Prostate gland (tissue), 2 donors: ENCODE measurements at regions not wholly inside any gene's neighbourhood (a gene's known extent, or its start where the extent isn't known, plus 50 kb on each side); places are given as distances from the start of the nearest gene placed in this dataset.

Experiments used
- DNase-seq: peaks from one replicate; pipeline ENCODE4 v3.0.0-alpha.2; 2019; ENCODE audit warnings: low spot score
- H3K27ac ChIP-seq, 2 donors: fragments of 200-600 bp; sonication (generic); 2 replicates each; pipeline ENCODE4 v1.5.1; 2017 to 2019
- H3K27me3 ChIP-seq: fragments of 200-600 bp; sonication (generic); replicated peaks from 2 replicates; pipeline ENCODE4 v1.5.1; 2019; ENCODE audit not compliant: insufficient read depth
- H3K36me3 ChIP-seq, 2 donors: fragments of 200-600 bp; sonication (generic); 1 replicate in 1 of 2; 2 replicates in 1 of 2; pipeline versions ENCODE4 v1.5.1 to v1.8.1; 2017 to 2019
- H3K4me1 ChIP-seq: fragments of 200-600 bp; sonication (generic); replicated peaks from 2 replicates; pipeline ENCODE4 v1.5.1; 2019
- H3K4me3 ChIP-seq, 2 donors: fragments of 200-600 bp; sonication (generic); 2 replicates each; pipeline ENCODE4 v1.5.1; 2017 to 2019
- H3K9me3 ChIP-seq: fragments of 200-600 bp; sonication (generic); 2 replicates; pipeline ENCODE4 v1.5.1; 2017
- CTCF ChIP-seq, 4 experiments: fragments of 200-600 bp in 2 of 4; fragments of 450-650 bp in 2 of 4; sonication (generic) in 2 of 4; IDR thresholded peaks; 1 replicate in 3 of 4; 2 replicates in 1 of 4; pipeline ENCODE4 v1.5.1; 2016 to 2019; ENCODE audit warnings: antibody characterized with exemption in 4 of 4, mild to moderate bottlenecking in 2 of 4, moderate library complexity in 2 of 4
- POLR2A ChIP-seq: fragments of 450-650 bp; IDR thresholded peaks from one replicate; pipeline ENCODE4 v1.6.1; 2016; ENCODE audit warnings: antibody characterized with exemption, mild to moderate bottlenecking
- POLR2AphosphoS5 ChIP-seq: sonication (generic); formaldehyde crosslinking; IDR thresholded peaks from one replicate; pipeline ENCODE4 v1.6.1; 2017; ENCODE audit warnings: antibody characterized with exemption
- WGBS: methylation state at CpG from one replicate; pipeline ENCODE4 v1.1.5; 2018; 5-methylcytosine and 5-hydroxymethylcytosine counted together
- intact Hi-C: fragments of 100-400 bp; cut with DNase I; formaldehyde crosslinking; loops from one replicate; pipeline ENCODE4 v1.14.2; 2022

GRCh38 chr1:98314601-98315000 lies 346.9 kb upstream of the SNX7 start:
- Histone ChIP-seq H3K4me3 (no peak overlapping the region), H3K36me3 (no peaks in the 10 kb centered on the region), H3K27ac (no peak overlapping the region), H3K9me3 (no peaks in the 10 kb centered on the region), H3K4me1 (no peaks in the 10 kb centered on the region), H3K27me3 (no peaks in the 10 kb centered on the region)
- TF ChIP-seq CTCF (IDR thresholded peaks at IDR 0.05) (no peak), POLR2A (no peak), POLR2AphosphoS5 (no peak)
- WGBS: 96% methylated on average over 1 of the region's 1 CpG
- intact Hi-C loops: no loop called here
- no peak for DNase-seq

GRCh38 chr1:98306517-98307089 lies 354.9 kb upstream of the SNX7 start:
- intact Hi-C loops: no loop called here
- H3K4me3 ChIP-seq: no peak overlapping the region
- no peaks in the 10 kb centered on the region for H3K36me3 ChIP-seq
- no peak for DNase-seq
- no peaks in the 10 kb centered on the region for H3K4me1 ChIP-seq
- no peak for TF ChIP-seq POLR2A
- TF ChIP-seq CTCF (IDR thresholded peaks at IDR 0.05): no peak
- no peak for TF ChIP-seq POLR2AphosphoS5
- no peak overlapping the region for H3K27ac ChIP-seq
- no peaks in the 10 kb centered on the region for H3K9me3 ChIP-seq
- no peaks in the 10 kb centered on the region for H3K27me3 ChIP-seq

DNA sequence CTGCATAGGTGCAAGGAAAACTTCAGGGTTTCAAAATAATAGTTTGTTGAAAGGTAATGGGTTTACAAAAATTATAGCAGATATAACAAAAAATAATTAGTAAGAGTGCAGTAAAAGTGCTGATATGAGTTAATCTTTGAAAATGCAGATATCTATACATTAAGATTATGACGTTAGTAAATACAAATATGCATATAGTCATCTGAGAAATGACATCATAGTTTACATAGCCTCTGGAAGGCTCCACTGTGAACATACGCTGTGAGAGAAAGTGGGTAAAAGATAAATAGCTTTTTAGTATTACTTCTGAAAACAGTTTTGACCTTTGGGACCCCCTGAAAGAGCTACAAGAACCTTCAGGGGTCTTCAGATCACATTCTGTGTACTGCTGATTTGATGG lies 356.2 kb upstream of the SNX7 start:
- no peaks in the 10 kb centered on the region for H3K36me3 ChIP-seq
- H3K4me3 ChIP-seq: no peak overlapping the region
- H3K27me3 ChIP-seq: no peaks in the 10 kb centered on the region
- TF ChIP-seq POLR2AphosphoS5: no peak
- no peak for TF ChIP-seq POLR2A
- no peak for TF ChIP-seq CTCF (IDR thresholded peaks at IDR 0.05)
- intact Hi-C loops: no loop called here
- 47% methylated on average over 2 of the region's 2 CpGs for WGBS
- H3K4me1 ChIP-seq: no peaks in the 10 kb centered on the region
- H3K9me3 ChIP-seq: no peaks in the 10 kb centered on the region
- no peak overlapping the region for H3K27ac ChIP-seq
- no peak for DNase-seq

GRCh38 chr1:98304888-98305287 lies 356.6 kb upstream of the SNX7 start:
- DNase-seq: no peak
- TF ChIP-seq POLR2AphosphoS5 (no peak), CTCF (IDR thresholded peaks at IDR 0.05) (no peak), POLR2A (no peak)
- Histone ChIP-seq H3K27me3 (no peaks in the 10 kb centered on the region), H3K36me3 (no peaks in the 10 kb centered on the region), H3K4me1 (no peaks in the 10 kb centered on the region), H3K27ac (no peak overlapping the region), H3K9me3 (no peaks in the 10 kb centered on the region), H3K4me3 (no peak overlapping the region)
- intact Hi-C loops: no loop called here

- H3K36me3 ChIP-seq: no peaks in the 10 kb centered on the region
- H3K4me1 ChIP-seq: no peaks in the 10 kb centered on the region
- H3K27ac ChIP-seq: no peak overlapping the region
- no peak overlapping the region for H3K4me3 ChIP-seq
- 61% methylated on average over 3 of the region's 3 CpGs for WGBS
- H3K9me3 ChIP-seq: no peaks in the 10 kb centered on the region
- intact Hi-C loops: no loop called here
- TF ChIP-seq CTCF (IDR thresholded peaks at IDR 0.05): no peak
- no peak for TF ChIP-seq POLR2AphosphoS5
- no peak for TF ChIP-seq POLR2A
- H3K27me3 ChIP-seq: no peaks in the 10 kb centered on the region
- no peak for DNase-seq
Observed at GRCh38 chr1:98299861-98300260, 361.7 kb upstream of the SNX7 start.
